ENCODE measurements at regions not wholly inside any gene's neighbourhood (a gene's known extent, or its start where the extent isn't known, plus 50 kb on each side); places are given as distances from the start of the nearest gene placed in this dataset.

- ChIA-PET POLR2A (no interaction called here), CTCF (no interaction called here)
- TF ChIP-seq CTCF (IDR thresholded peaks at IDR 0.05; ENCODE audit: control extremely low read depth, extremely low read depth, low read depth, missing control alignments): no peak
- no peak for DNase-seq (ENCODE audit: extremely low spot score)
Measured at GRCh38 chr9:4921449-4921848, 63.6 kb upstream of the JAK2 start.

- ChIA-PET CTCF (interaction anchor here (0.8 to 3.5 kb wide), 5 partner anchors 9 to 163 kb away, joined by 3 to 18 read pairs (median 4); no protein-coding TSS in a partner anchor), POLR2A (no interaction called here)
- DNase-seq (ENCODE audit: extremely low spot score): no peak
- no peak for TF ChIP-seq CTCF (IDR thresholded peaks at IDR 0.05; ENCODE audit: control extremely low read depth, extremely low read depth, low read depth, missing control alignments)
Measured at GRCh38 chr9:4922101-4922500, 63.0 kb upstream of the JAK2 start.

- CTCF ChIA-PET: interaction anchor here (0.8 to 3.5 kb wide), 6 partner anchors 9 to 164 kb away, joined by 3 to 18 read pairs (median 4); no protein-coding TSS in a partner anchor
- DNase-seq (ENCODE audit: extremely low spot score): no peak
- TF ChIP-seq CTCF (IDR thresholded peaks at IDR 0.05; ENCODE audit: control extremely low read depth, extremely low read depth, low read depth, missing control alignments): no peak
- POLR2A ChIA-PET: no interaction called here
Measured at GRCh38 chr9:4922730-4923129, 62.3 kb upstream of the JAK2 start.

- ChIA-PET CTCF (interaction anchor here (0.7 to 3.5 kb wide), 8 partner anchors 10 to 164 kb away, joined by 3 to 23 read pairs (median 4); no protein-coding TSS in a partner anchor), POLR2A (no interaction called here)
- TF ChIP-seq CTCF (IDR thresholded peaks at IDR 0.05; ENCODE audit: control extremely low read depth, extremely low read depth, low read depth, missing control alignments): no peak
- no peak for DNase-seq (ENCODE audit: extremely low spot score)
Measured at GRCh38 chr9:4923141-4923540, 61.9 kb upstream of the JAK2 start.

- ChIA-PET POLR2A (interaction anchor here (0.6 kb wide), 1 partner anchor 49 kb away, joined by 6 read pairs; no protein-coding TSS in a partner anchor), CTCF (interaction anchor here (0.7 to 3.5 kb wide), 12 partner anchors 9 to 165 kb away, joined by 3 to 23 read pairs (median 4); no protein-coding TSS in a partner anchor)
- peak; percentile 67 for DNase-seq (ENCODE audit: extremely low spot score)
- peak; percentile 60 for TF ChIP-seq CTCF (IDR thresholded peaks at IDR 0.05; ENCODE audit: control extremely low read depth, extremely low read depth, low read depth, missing control alignments)
Measured at GRCh38 chr9:4923580-4924544, 61.2 kb upstream of the JAK2 start.

GRCh38 chr9:4926239-4926638 is 58.8 kb upstream of the JAK2 start:
- no peak for TF ChIP-seq CTCF (IDR thresholded peaks at IDR 0.05; ENCODE audit: control extremely low read depth, extremely low read depth, low read depth, missing control alignments)
- DNase-seq (ENCODE audit: extremely low spot score): no peak
- ChIA-PET POLR2A (no interaction called here), CTCF (interaction anchor here (1.0 to 1.4 kb wide), 2 partner anchors 16 to 62 kb away, joined by 3 to 4 read pairs; no protein-coding TSS in a partner anchor)
